HepG2 (cell line): ENCODE measurements at regions not wholly inside any gene's neighbourhood (a gene's known extent, or its start where the extent isn't known, plus 50 kb on each side); places are given as distances from the start of the nearest gene placed in this dataset.

Source experiments
- ATAC-seq: fragments of 200-7000 bp; cut with Tn5 transposase; 3 replicates; pipeline ENCODE4 v1.9.1; 2020; ENCODE audit warnings: mild to moderate bottlenecking, moderate library complexity
- BruUV-seq: library from RNA; stranded (reverse); fragments of 400-500 nt; replicated peaks from 2 replicates; lab custom pipeline; 2021; lab: Mats Ljungman, UMichigan
- CTCF ChIA-PET: fragments of 300-600 bp; formaldehyde crosslinking; extraction: SDS; loops from one replicate; lab custom pipeline; 2021; ENCODE audit warnings: low total read pairs, inconsistent platforms, low intra/inter-chr PET ratio; lab: Yijun Ruan, JAX
- POLR2A ChIA-PET: fragments of 350-600 bp; sonication (Branson Sonifier 250); formaldehyde crosslinking; loops from one replicate; lab custom pipeline; 2020; ENCODE audit warnings: antibody characterized with exemption, inconsistent platforms; lab: Yijun Ruan, JAX
- DNase-seq: peaks from one replicate; pipeline ENCODE4 v3.0.0-alpha.2; 2015; ENCODE audit warnings: low spot score
- FAIRE-seq: peaks from 3 replicates; lab custom pipeline; 2011; peaks lifted over from hg19 to GRCh38; lab: Jason Lieb, UNC
- H2AFZ ChIP-seq: one replicate; pipeline ENCODE4 v1.6.1; 2011; ENCODE audit warnings: low read length, inconsistent platforms
- H3K27ac ChIP-seq: fragments of 300-600 bp; 3 replicates; pipeline ENCODE4 v1.8.0; 2011; ENCODE audit warnings: mixed run types, mild to moderate bottlenecking, mixed read lengths, low read length, inconsistent platforms; ENCODE audit not compliant: insufficient read depth; ENCODE audit errors: extremely low read length
- H3K27me3 ChIP-seq, 2 experiments: fragments of 200-600 bp in 1 of 2; 2 replicates in 1 of 2; 3 replicates in 1 of 2; pipeline versions ENCODE4 v1.6.0 to v1.8.0; 2011; ENCODE audit warnings: low read length in 2 of 2, mild to moderate bottlenecking in 2 of 2, moderate library complexity in 2 of 2, inconsistent platforms in 1 of 2; ENCODE audit not compliant: insufficient read depth in 2 of 2, control insufficient read depth in 1 of 2
- H3K36me3 ChIP-seq, 2 experiments: fragments of 200-600 bp in 1 of 2; replicated peaks in 1 of 2; 2 replicates in 1 of 2; 3 replicates in 1 of 2; pipeline versions ENCODE4 v1.5.1 to v1.8.0; 2011; ENCODE audit warnings: low read length in 2 of 2, inconsistent platforms in 1 of 2; ENCODE audit not compliant: insufficient read depth in 2 of 2, control insufficient read depth in 1 of 2
- H3K4me1 ChIP-seq: 2 replicates; pipeline ENCODE4 v1.5.1; 2012; ENCODE audit warnings: low read length, inconsistent platforms; ENCODE audit not compliant: insufficient read depth
- H3K4me2 ChIP-seq: 2 replicates; pipeline ENCODE4 v1.6.0; 2011; ENCODE audit warnings: low read depth, low read length, inconsistent platforms
- H3K4me3 ChIP-seq, 3 experiments: fragments of 200-600 bp in 1 of 3; sonication (generic), shearing (Covaris generic) in 1 of 3; replicated peaks in 1 of 3; 2 replicates each; pipeline ENCODE4 v1.5.1; 2011 to 2016; ENCODE audit warnings: low read length in 3 of 3, inconsistent platforms in 2 of 3, low read depth in 2 of 3, mild to moderate bottlenecking in 2 of 3, control low read depth in 1 of 3, mixed read lengths in 1 of 3; ENCODE audit not compliant: insufficient read depth in 1 of 3
- H3K79me2 ChIP-seq: one replicate; pipeline ENCODE4 v1.6.1; 2011; ENCODE audit warnings: low read length, inconsistent platforms; ENCODE audit not compliant: insufficient read depth
- H3K9ac ChIP-seq: 2 replicates; pipeline ENCODE4 v1.6.0; 2011; ENCODE audit warnings: mild to moderate bottlenecking, low read depth, low read length, inconsistent platforms; ENCODE audit not compliant: insufficient read depth
- H3K9me3 ChIP-seq: 2 replicates; pipeline ENCODE4 v1.5.1; 2012; ENCODE audit warnings: mild to moderate bottlenecking, low read length
- H4K20me1 ChIP-seq: 2 replicates; pipeline ENCODE4 v1.6.0; 2011; ENCODE audit warnings: inconsistent platforms, mild to moderate bottlenecking, low read length, moderate library complexity; ENCODE audit not compliant: insufficient read depth
- ATF5 ChIP-seq: sonication (generic); formaldehyde crosslinking; IDR thresholded peaks from 2 replicates; pipeline ENCODE4 v1.4.0; 2020; ENCODE audit warnings: mild to moderate bottlenecking, low read depth, missing genetic modification reagents
- BORCS8-MEF2B ChIP-seq: sonication (generic); formaldehyde crosslinking; IDR thresholded peaks from 2 replicates; pipeline ENCODE4 v1.8.0; 2022; ENCODE audit warnings: mild to moderate bottlenecking, missing genetic modification reagents
- CTCF ChIP-seq: sonication (generic); formaldehyde crosslinking; IDR thresholded peaks from 2 replicates; pipeline ENCODE4 v1.5.0; 2020; ENCODE audit warnings: mild to moderate bottlenecking, missing genetic modification reagents, moderate library complexity
- TARDBP ChIP-seq: sonication (generic); formaldehyde crosslinking; IDR thresholded peaks from 2 replicates; pipeline ENCODE4 v1.8.0; 2022; ENCODE audit warnings: mild to moderate bottlenecking, missing genetic modification reagents
- U2AF2 ChIP-seq: fragments of 200-400 bp; formaldehyde crosslinking; IDR thresholded peaks from 2 replicates; pipeline ENCODE4 v1.6.1; 2017; ENCODE audit warnings: low read depth, mild to moderate bottlenecking, low read length
- ZKSCAN8 ChIP-seq: IDR thresholded peaks from 2 replicates; pipeline ENCODE4 v1.6.1; 2016; ENCODE audit warnings: borderline replicate concordance, missing genetic modification reagents, missing compliant biosample characterization
- ZMYM3 ChIP-seq: sonication (generic); formaldehyde crosslinking; IDR thresholded peaks from 2 replicates; pipeline ENCODE4 v1.5.1; 2020; ENCODE audit warnings: mild to moderate bottlenecking, missing genetic modification reagents
- ZNF207 ChIP-seq: fragments of 450-650 bp; IDR thresholded peaks from 2 replicates; pipeline ENCODE4 v1.6.1; 2016; ENCODE audit warnings: antibody characterized with exemption, borderline replicate concordance
- ZNF317 ChIP-seq: sonication (generic); formaldehyde crosslinking; IDR thresholded peaks from 2 replicates; pipeline ENCODE4 v1.5.0; 2020; ENCODE audit warnings: mild to moderate bottlenecking, missing genetic modification reagents
- ZNF343 ChIP-seq: sonication (generic); formaldehyde crosslinking; IDR thresholded peaks from 2 replicates; pipeline ENCODE4 v1.4.0; 2020; ENCODE audit warnings: mild to moderate bottlenecking, missing genetic modification reagents
- ZNF407 ChIP-seq: sonication (generic); formaldehyde crosslinking; IDR thresholded peaks from one replicate; pipeline ENCODE4 v1.5.1; 2020; ENCODE audit warnings: mild to moderate bottlenecking, missing genetic modification reagents; ENCODE audit errors: not compliant biosample characterization
- WGBS: methylation state at CpG from one replicate; pipeline ENCODE4 v1.1.6; 2017; ENCODE audit warnings: low lambda C conversion rate; 5-methylcytosine and 5-hydroxymethylcytosine counted together
- in situ Hi-C: cut with HindIII; loops from 2 replicates; pipeline ENCODE4 v1.10.0; 2017; ENCODE audit warnings: low pct_unique_long_range_greater_than_20kb; ENCODE audit not compliant: extremely low pct_ligation_motif_present
- intact Hi-C: fragments of 100-400 bp; cut with micrococcal nuclease; formaldehyde crosslinking; loops from one replicate; pipeline ENCODE4 v1.10.0; 2022; ENCODE audit not compliant: unreplicated experiment

GRCh38 chr14:104353921-104354701, 215.7 kb downstream of the KIF26A start (continued):
- TF ChIP-seq ZNF317, result no peak
- no peak for TF ChIP-seq ATF5
- no peak for TF ChIP-seq ZMYM3 (CRISPR knock-in tag)
- TF ChIP-seq CTCF, result no peak
- no peak for TF ChIP-seq U2AF2
- no peak for TF ChIP-seq ZNF207
- no peak for TF ChIP-seq TARDBP
- TF ChIP-seq ZKSCAN8 (CRISPR knock-in tag), result no peak
- TF ChIP-seq, all 625 proteins: peak for 0

- peaks cover 2 to 46% of the 10 kb centered on the region in 2 experiments; a peak in 3 of 5 replicates for H3K27me3 ChIP-seq
- H2AFZ ChIP-seq, result no peak overlapping the region
- no peak overlapping the region for H3K9ac ChIP-seq
- ChIA-PET POLR2A (no interaction called here), CTCF (no interaction called here)
- H3K36me3 ChIP-seq, result no peaks in the 10 kb centered on the region
- H3K27ac ChIP-seq, result no peak overlapping the region
- DNase-seq (no peak), ATAC-seq (no peak), FAIRE-seq (no peak)
- H3K4me2 ChIP-seq, result no peak overlapping the region
- in situ Hi-C loops (no loop called here), intact Hi-C loops (no loop called here)
- H3K9me3 ChIP-seq, result no peaks in the 10 kb centered on the region
- H4K20me1 ChIP-seq, result no peaks in the 10 kb centered on the region
- H3K4me1 ChIP-seq, result no peaks in the 10 kb centered on the region
- WGBS, result 1% methylated on average over 5 of the region's 23 CpGs
- no peak overlapping the region for H3K4me3 ChIP-seq
- no TSS peak for BruUV-seq
- H3K79me2 ChIP-seq, result no peaks in the 10 kb centered on the region
- TF ChIP-seq ZNF343 (CRISPR knock-in tag) (no peak), ZNF407 (CRISPR knock-in tag) (no peak), BORCS8-MEF2B (CRISPR knock-in tag) (no peak)
Measured at GRCh38 chr14:104355101-104356019, 217.0 kb downstream of the KIF26A start.
